Mesenchymal stem cell (in vitro differentiated cells and primary cell): ENCODE measurements at regions not wholly inside any gene's neighbourhood (a gene's known extent, or its start where the extent isn't known, plus 50 kb on each side); places are given as distances from the start of the nearest gene placed in this dataset.

ENCODE experiments used
- DNase-seq: peaks from one replicate; pipeline ENCODE4 v3.0.0-alpha.2; 2013
- H2AFZ ChIP-seq: one replicate; pipeline ENCODE4 v1.6.1; 2013; ENCODE audit warnings: low read depth, mild to moderate bottlenecking, control low read depth, inconsistent platforms, low read length, moderate library complexity
- H2AK5ac ChIP-seq: 2 replicates; pipeline ENCODE4 v1.6.1; 2013; ENCODE audit warnings: low read length, moderate library complexity, mild to moderate bottlenecking, inconsistent platforms; ENCODE audit not compliant: severe bottlenecking
- H2BK120ac ChIP-seq: one replicate; pipeline ENCODE4 v1.6.1; 2013; ENCODE audit warnings: low read depth, mild to moderate bottlenecking, inconsistent platforms, low read length, moderate library complexity
- H2BK12ac ChIP-seq, 2 experiments: one replicate each; pipeline ENCODE4 v1.6.1; 2013; ENCODE audit warnings: inconsistent platforms in 2 of 2, low read length in 2 of 2, mild to moderate bottlenecking in 2 of 2, moderate library complexity in 2 of 2, control low read depth in 1 of 2
- H2BK15ac ChIP-seq: one replicate; pipeline ENCODE4 v1.6.1; 2013; ENCODE audit warnings: mild to moderate bottlenecking, low read depth, inconsistent platforms; ENCODE audit not compliant: poor library complexity, severe bottlenecking
- H2BK5ac ChIP-seq: 2 replicates; pipeline ENCODE4 v1.6.1; 2013; ENCODE audit warnings: low read depth, mild to moderate bottlenecking, low read length, control low read depth, inconsistent platforms; ENCODE audit not compliant: poor library complexity, severe bottlenecking
- H3K14ac ChIP-seq, 2 experiments: one replicate each; pipeline ENCODE4 v1.6.1; 2013; ENCODE audit warnings: inconsistent platforms in 2 of 2, low read length in 2 of 2, control low read depth in 1 of 2, mild to moderate bottlenecking in 1 of 2, moderate library complexity in 1 of 2
- H3K18ac ChIP-seq, 2 experiments: one replicate each; pipeline ENCODE4 v1.6.1; 2013; ENCODE audit warnings: inconsistent platforms in 2 of 2, low read length in 2 of 2, control low read depth in 1 of 2, low read depth in 1 of 2, mild to moderate bottlenecking in 1 of 2
- H3K23ac ChIP-seq, 2 experiments: one replicate each; pipeline ENCODE4 v1.6.1; 2013; ENCODE audit warnings: inconsistent platforms in 2 of 2, low read length in 2 of 2, mild to moderate bottlenecking in 2 of 2, moderate library complexity in 2 of 2, control low read depth in 1 of 2
- H3K27ac ChIP-seq: 2 replicates; pipeline ENCODE4 v1.5.1; 2013; ENCODE audit warnings: mild to moderate bottlenecking, moderate library complexity, low read length, control low read depth, inconsistent platforms; ENCODE audit not compliant: poor library complexity, severe bottlenecking
- H3K27me3 ChIP-seq, 2 experiments: 2 replicates each; pipeline versions ENCODE4 v1.6.1 to v1.7.0; 2013; ENCODE audit warnings: low read length in 2 of 2, mild to moderate bottlenecking in 2 of 2, moderate library complexity in 2 of 2, control low read depth in 1 of 2, inconsistent platforms in 1 of 2; ENCODE audit not compliant: control insufficient read depth in 1 of 2, insufficient read depth in 1 of 2
- H3K36me3 ChIP-seq, 2 experiments: 2 replicates each; pipeline versions ENCODE4 v1.6.1 to v1.7.0; 2013; ENCODE audit warnings: low read length in 2 of 2, control low read depth in 1 of 2, inconsistent platforms in 1 of 2, low read depth in 1 of 2, mild to moderate bottlenecking in 1 of 2; ENCODE audit not compliant: insufficient read depth in 2 of 2, control insufficient read depth in 1 of 2
- H3K4ac ChIP-seq, 2 experiments: one replicate each; pipeline ENCODE4 v1.6.1; 2013; ENCODE audit warnings: inconsistent platforms in 2 of 2, low read length in 2 of 2, mild to moderate bottlenecking in 2 of 2, moderate library complexity in 2 of 2, control low read depth in 1 of 2, low read depth in 1 of 2
- H3K4me1 ChIP-seq: 2 replicates; pipeline ENCODE4 v1.6.1; 2013; ENCODE audit warnings: low read depth, low read length, control low read depth; ENCODE audit not compliant: control insufficient read depth, insufficient read depth
- H3K4me2 ChIP-seq: 2 replicates; pipeline ENCODE4 v1.6.1; 2013; ENCODE audit warnings: low read length, mild to moderate bottlenecking, inconsistent platforms; ENCODE audit not compliant: poor library complexity, severe bottlenecking
- H3K4me3 ChIP-seq, 2 experiments: 2 replicates each; pipeline versions ENCODE4 v1.5.1 to v1.7.0; 2013; ENCODE audit warnings: low read length in 2 of 2, mild to moderate bottlenecking in 2 of 2, control low read depth in 1 of 2, low read depth in 1 of 2; ENCODE audit not compliant: insufficient read depth in 1 of 2
- H3K79me1 ChIP-seq: replicated peaks from 2 replicates; pipeline ENCODE4 v1.6.1; 2013; ENCODE audit warnings: mild to moderate bottlenecking, control low read depth, low read length, inconsistent platforms; ENCODE audit not compliant: poor library complexity, severe bottlenecking
- H3K9ac ChIP-seq: 2 replicates; pipeline ENCODE4 v1.7.0; 2013; ENCODE audit warnings: mild to moderate bottlenecking, low read length, moderate library complexity
- H3K9me3 ChIP-seq: 2 replicates; pipeline ENCODE4 v1.7.0; 2013; ENCODE audit warnings: mild to moderate bottlenecking, low read length; ENCODE audit not compliant: control insufficient read depth
- H4K8ac ChIP-seq: one replicate; pipeline ENCODE4 v1.6.1; 2013; ENCODE audit warnings: inconsistent platforms, mild to moderate bottlenecking, low read length, moderate library complexity
- H4K91ac ChIP-seq: one replicate; pipeline ENCODE4 v1.6.1; 2013; ENCODE audit warnings: mild to moderate bottlenecking, low read length, inconsistent platforms
- WGBS: methylation state at CpG from one replicate; pipeline ENCODE4 v1.1.7; 2013; ENCODE audit warnings: mixed read lengths; 5-methylcytosine and 5-hydroxymethylcytosine counted together

GRCh38 chr22:22088658-22089458 is 106.3 kb upstream of the TOP3B start:
- Histone ChIP-seq H3K4ac (no peak overlapping the region), H2AK5ac (no peak overlapping the region), H3K36me3 (no peaks in the 10 kb centered on the region), H3K4me1 (no peaks in the 10 kb centered on the region), H4K8ac (no peak overlapping the region), H3K27me3 (peaks cover 30 to 34% of the 10 kb centered on the region in 2 experiments), H3K23ac (no peak overlapping the region), H2BK120ac (no peak overlapping the region), H3K27ac (no peak overlapping the region), H3K79me1 (no peaks in the 10 kb centered on the region), H2BK15ac (no peak overlapping the region), H3K4me3 (no peak overlapping the region), H4K91ac (no peak overlapping the region), H2BK12ac (no peak overlapping the region), H3K4me2 (no peak overlapping the region), H3K14ac (no peak overlapping the region), H3K18ac (no peak overlapping the region), H2AFZ (no peak overlapping the region), H2BK5ac (no peak overlapping the region), H3K9ac (no peak overlapping the region), H3K9me3 (no peaks in the 10 kb centered on the region)
- no peak for DNase-seq
- 67% methylated on average over 9 of the region's 9 CpGs for WGBS

- H2AK5ac ChIP-seq = no peak overlapping the region
- no peak overlapping the region for H3K4me3 ChIP-seq
- H3K27me3 ChIP-seq = peaks cover 27 to 35% of the 10 kb centered on the region in 2 experiments
- H3K23ac ChIP-seq = no peak overlapping the region
- no peak overlapping the region for H3K27ac ChIP-seq
- H2BK12ac ChIP-seq = no peak overlapping the region
- no peak overlapping the region for H2AFZ ChIP-seq
- no peaks in the 10 kb centered on the region for H3K4me1 ChIP-seq
- H3K9me3 ChIP-seq = no peaks in the 10 kb centered on the region
- no peak overlapping the region for H4K8ac ChIP-seq
- no peak overlapping the region for H3K9ac ChIP-seq
- no peak overlapping the region for H3K4ac ChIP-seq
- H3K18ac ChIP-seq = no peak overlapping the region
- no peak overlapping the region for H3K14ac ChIP-seq
- H4K91ac ChIP-seq = no peak overlapping the region
- no peak overlapping the region for H2BK15ac ChIP-seq
- no peak overlapping the region for H3K4me2 ChIP-seq
- H2BK120ac ChIP-seq = no peak overlapping the region
- no peak for DNase-seq
- H3K36me3 ChIP-seq = no peaks in the 10 kb centered on the region
- 86% methylated on average over 10 of the region's 10 CpGs for WGBS
- H2BK5ac ChIP-seq = no peak overlapping the region
- H3K79me1 ChIP-seq = no peaks in the 10 kb centered on the region
Observed at GRCh38 chr22:22087854-22088657, 105.5 kb upstream of the TOP3B start.

DNA sequence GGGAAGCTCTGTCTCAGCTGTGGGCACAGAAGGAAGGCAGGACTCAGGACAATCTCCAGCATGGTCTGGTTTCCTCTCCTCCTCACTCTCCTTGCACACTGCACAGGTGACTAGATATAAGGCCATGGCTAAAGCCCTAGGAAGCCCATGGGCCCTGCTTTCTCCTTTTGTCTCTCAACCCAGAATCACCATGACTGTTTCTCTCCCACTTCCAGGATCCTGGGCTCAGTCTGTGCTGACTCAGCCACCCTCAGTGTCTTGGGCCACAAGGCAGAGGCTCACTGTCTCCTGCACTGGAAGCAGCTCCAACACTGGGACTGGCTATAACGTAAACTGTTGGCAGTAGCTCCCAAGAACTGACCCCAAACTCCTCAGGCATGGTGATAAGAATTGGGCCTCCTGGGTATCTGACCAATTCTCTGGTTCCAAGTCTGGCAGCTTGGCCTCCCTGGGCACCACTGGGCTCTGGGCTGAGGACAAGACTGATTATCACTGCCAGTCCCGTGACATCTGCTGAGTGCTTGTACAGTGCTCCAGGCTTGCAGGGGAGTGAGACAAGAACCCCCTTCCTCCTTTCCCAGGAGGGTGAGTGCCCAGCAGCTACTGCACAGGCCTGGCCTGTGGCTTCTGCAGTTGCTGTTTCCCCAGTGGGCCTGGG is 104.0 kb upstream of the TOP3B start:
- H2AK5ac ChIP-seq = no peak overlapping the region
- no peak overlapping the region for H3K4me3 ChIP-seq
- H3K23ac ChIP-seq = no peak overlapping the region
- no peak overlapping the region for H4K91ac ChIP-seq
- no peak overlapping the region for H2AFZ ChIP-seq
- no peak overlapping the region for H3K18ac ChIP-seq
- no peaks in the 10 kb centered on the region for H3K36me3 ChIP-seq
- no peak overlapping the region for H2BK5ac ChIP-seq
- H3K79me1 ChIP-seq = no peaks in the 10 kb centered on the region
- H3K27me3 ChIP-seq = peaks cover 18 to 36% of the 10 kb centered on the region in 2 experiments
- H4K8ac ChIP-seq = no peak overlapping the region
- H3K27ac ChIP-seq = no peak overlapping the region
- H3K9me3 ChIP-seq = no peaks in the 10 kb centered on the region
- WGBS = 69% methylated on average over 2 of the region's 2 CpGs
- no peak overlapping the region for H2BK15ac ChIP-seq
- H3K4me2 ChIP-seq = no peak overlapping the region
- no peak overlapping the region for H2BK12ac ChIP-seq
- no peak overlapping the region for H3K4ac ChIP-seq
- H3K14ac ChIP-seq = no peak overlapping the region
- H3K4me1 ChIP-seq = no peaks in the 10 kb centered on the region
- DNase-seq = peak; percentile 14
- H2BK120ac ChIP-seq = no peak overlapping the region
- no peak overlapping the region for H3K9ac ChIP-seq
